PC-3 (cell line): ENCODE measurements at regions not wholly inside any gene's neighbourhood (a gene's known extent, or its start where the extent isn't known, plus 50 kb on each side); places are given as distances from the start of the nearest gene placed in this dataset.

Experiments
- EZH2 ChIP-seq: fragments of 300-600 bp; sonication (generic); IDR thresholded peaks from one replicate; pipeline ENCODE4 v1.6.1; 2017; ENCODE audit warnings: antibody characterized with exemption, mild to moderate bottlenecking, low read length; ENCODE audit not compliant: unreplicated experiment
- EZH2phosphoT487 ChIP-seq: fragments of 300-600 bp; sonication (generic); IDR thresholded peaks from 2 replicates; pipeline ENCODE4 v1.6.1; 2018; ENCODE audit warnings: mild to moderate bottlenecking, antibody characterized with exemption, low read length, borderline replicate concordance
- TF ChIP-seq, protein P1 (sequence below): fragments of 300-600 bp; sonication (generic); conservative IDR thresholded peaks from 2 replicates; pipeline ENCODE4 v1.5.1; 2017; ENCODE audit warnings: antibody characterized with exemption, low read depth, mild to moderate bottlenecking, low read length

DNA sequence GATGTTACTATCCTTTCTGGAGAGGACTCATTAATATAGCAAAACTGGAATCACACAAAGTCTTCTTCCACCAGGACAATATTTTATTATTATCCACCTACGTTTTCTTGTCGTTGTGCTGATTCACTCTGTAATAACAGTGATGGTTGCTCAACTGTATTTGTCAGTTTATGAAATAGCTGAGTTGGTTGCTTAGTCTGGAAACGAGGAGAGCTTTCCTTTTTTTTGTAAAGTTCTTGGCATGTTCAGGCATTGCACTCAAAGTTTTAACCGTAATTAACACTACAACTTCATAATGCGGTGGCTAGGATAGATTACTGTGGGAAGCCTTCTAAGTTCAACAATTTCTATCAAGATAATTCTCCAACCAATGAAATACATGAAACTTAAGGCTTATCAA lies 131.2 kb downstream of the RAP2B start:
- TF ChIP-seq EZH2 (no peak), EZH2phosphoT487 (no peak)
- TF ChIP-seq, protein P1, sequence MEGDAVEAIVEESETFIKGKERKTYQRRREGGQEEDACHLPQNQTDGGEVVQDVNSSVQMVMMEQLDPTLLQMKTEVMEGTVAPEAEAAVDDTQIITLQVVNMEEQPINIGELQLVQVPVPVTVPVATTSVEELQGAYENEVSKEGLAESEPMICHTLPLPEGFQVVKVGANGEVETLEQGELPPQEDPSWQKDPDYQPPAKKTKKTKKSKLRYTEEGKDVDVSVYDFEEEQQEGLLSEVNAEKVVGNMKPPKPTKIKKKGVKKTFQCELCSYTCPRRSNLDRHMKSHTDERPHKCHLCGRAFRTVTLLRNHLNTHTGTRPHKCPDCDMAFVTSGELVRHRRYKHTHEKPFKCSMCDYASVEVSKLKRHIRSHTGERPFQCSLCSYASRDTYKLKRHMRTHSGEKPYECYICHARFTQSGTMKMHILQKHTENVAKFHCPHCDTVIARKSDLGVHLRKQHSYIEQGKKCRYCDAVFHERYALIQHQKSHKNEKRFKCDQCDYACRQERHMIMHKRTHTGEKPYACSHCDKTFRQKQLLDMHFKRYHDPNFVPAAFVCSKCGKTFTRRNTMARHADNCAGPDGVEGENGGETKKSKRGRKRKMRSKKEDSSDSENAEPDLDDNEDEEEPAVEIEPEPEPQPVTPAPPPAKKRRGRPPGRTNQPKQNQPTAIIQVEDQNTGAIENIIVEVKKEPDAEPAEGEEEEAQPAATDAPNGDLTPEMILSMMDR: no peak
